ENCODE measurements at regions not wholly inside any gene's neighbourhood (a gene's known extent, or its start where the extent isn't known, plus 50 kb on each side); places are given as distances from the start of the nearest gene placed in this dataset.

DNA sequence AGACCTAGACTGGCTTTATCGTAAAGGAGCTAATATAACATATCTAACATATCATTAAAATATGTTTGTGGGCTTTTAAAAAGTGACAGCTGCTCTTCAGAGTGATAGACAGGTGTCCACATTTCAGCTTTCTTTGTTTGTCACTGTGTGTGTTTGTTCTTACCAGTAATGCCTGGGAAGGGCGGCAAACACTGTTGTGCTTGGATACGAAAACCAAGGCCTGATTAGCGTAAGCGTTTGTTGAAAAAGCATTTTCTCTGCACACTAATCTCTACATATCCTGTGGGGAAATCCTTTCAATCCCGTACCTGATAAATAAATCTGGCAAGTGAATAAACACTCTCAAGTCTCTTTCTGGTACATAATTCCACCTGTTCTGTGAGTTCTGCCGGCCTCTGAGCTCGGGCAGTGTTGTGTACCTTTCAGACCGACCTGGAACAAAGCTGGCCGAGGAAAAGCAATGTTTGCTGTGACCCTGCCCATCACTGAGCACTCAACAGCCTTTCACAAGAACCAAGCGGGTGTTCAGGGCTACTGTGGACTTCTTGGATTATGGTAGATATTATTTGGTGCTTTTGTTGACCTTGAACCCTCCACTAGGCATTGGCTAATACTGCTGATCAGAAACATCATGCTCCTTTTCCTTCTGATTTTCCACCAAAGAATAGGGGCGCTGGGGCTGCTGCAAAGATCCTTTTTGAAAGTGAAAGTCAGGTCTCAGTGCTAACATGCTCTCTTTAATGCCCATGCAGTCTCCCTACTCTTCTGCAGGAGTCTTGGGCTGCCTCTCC, 100.4 kb downstream of the CD83 start:
- TF ChIP-seq, protein P1, sequence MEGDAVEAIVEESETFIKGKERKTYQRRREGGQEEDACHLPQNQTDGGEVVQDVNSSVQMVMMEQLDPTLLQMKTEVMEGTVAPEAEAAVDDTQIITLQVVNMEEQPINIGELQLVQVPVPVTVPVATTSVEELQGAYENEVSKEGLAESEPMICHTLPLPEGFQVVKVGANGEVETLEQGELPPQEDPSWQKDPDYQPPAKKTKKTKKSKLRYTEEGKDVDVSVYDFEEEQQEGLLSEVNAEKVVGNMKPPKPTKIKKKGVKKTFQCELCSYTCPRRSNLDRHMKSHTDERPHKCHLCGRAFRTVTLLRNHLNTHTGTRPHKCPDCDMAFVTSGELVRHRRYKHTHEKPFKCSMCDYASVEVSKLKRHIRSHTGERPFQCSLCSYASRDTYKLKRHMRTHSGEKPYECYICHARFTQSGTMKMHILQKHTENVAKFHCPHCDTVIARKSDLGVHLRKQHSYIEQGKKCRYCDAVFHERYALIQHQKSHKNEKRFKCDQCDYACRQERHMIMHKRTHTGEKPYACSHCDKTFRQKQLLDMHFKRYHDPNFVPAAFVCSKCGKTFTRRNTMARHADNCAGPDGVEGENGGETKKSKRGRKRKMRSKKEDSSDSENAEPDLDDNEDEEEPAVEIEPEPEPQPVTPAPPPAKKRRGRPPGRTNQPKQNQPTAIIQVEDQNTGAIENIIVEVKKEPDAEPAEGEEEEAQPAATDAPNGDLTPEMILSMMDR (IDR thresholded peaks at IDR 0.05; ENCODE audit: poor library complexity), result no peak
- TF ChIP-seq EZH2 (IDR thresholded peaks at IDR 0.05; ENCODE audit: borderline replicate concordance), result no peak
